ENCODE measurements at regions not wholly inside any gene's neighbourhood (a gene's known extent, or its start where the extent isn't known, plus 50 kb on each side); places are given as distances from the start of the nearest gene placed in this dataset.

DNA sequence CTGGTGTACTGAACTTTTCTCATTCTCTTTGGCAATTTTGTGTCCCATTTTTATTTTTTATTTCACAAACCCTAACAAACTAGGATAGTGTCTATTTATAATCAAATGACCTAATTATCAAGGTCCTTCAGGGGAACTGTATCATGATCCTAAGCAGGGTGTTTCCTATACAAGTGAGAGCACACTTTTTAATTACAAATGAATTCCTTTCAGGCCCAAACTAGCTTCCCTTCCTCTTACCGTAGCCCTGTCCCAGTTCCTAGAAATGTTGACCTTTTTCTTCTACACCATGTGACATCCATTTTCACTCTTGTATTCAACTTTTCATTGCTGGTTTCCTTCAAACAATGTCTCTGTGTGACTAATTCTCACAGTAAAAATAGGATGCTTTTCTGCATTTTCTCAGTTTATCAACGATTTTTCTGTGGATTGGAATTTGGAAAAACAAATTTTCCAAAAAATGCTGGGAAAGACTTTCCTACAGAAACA, 411.4 kb downstream of the CCDC91 start:
- DNase-seq: no peak

- DNase-seq: no peak
These were observed 412.5 kb downstream of the CCDC91 start for GRCh38 chr12:28602786-28603185.

- no peak for DNase-seq
These were observed 413.0 kb downstream of the CCDC91 start for GRCh38 chr12:28603239-28603638.

GRCh38 chr12:28603801-28604200, 413.5 kb downstream of the CCDC91 start:
- DNase-seq: no peak

DNA sequence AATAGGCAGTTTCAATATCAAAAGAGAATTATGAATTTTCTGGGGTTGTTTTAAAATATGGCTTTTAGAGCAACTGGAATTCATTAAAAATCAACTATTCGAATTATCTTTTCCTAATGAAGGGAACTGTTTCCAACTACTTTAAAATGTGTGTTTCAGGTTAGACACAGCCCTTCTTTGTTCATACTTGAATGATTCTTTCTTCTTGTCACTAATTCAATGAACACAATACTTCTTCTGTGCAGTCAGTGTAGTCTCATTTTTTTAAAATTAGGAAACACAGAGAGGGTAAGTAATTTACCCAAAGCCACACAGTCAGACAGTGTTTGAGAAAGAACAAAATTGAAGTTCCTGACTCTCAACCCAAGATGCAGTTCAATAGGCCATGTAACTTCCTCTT, 414.0 kb downstream of the CCDC91 start:
- DNase-seq: no peak

- no peak for DNase-seq
These were observed 416.8 kb downstream of the CCDC91 start for GRCh38 chr12:28606967-28607557.

GRCh38 chr12:28610401-28611114, 420.3 kb downstream of the CCDC91 start:
- DNase-seq: no peak

DNA sequence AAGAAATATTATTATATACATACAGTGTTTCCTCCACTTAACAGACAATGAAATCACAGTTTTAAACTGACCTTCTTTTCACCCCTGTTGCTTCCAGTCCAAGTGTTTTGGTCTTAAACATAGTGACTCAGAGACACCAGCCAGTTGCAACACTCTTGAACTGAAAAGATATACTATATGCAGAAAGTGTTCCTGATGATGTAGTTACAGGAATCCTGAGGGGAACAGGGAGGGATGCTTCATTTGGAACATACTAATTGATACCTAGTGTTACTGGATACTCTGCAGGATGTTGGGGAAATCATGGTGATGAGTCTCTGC, 420.8 kb downstream of the CCDC91 start:
- DNase-seq: no peak

DNA sequence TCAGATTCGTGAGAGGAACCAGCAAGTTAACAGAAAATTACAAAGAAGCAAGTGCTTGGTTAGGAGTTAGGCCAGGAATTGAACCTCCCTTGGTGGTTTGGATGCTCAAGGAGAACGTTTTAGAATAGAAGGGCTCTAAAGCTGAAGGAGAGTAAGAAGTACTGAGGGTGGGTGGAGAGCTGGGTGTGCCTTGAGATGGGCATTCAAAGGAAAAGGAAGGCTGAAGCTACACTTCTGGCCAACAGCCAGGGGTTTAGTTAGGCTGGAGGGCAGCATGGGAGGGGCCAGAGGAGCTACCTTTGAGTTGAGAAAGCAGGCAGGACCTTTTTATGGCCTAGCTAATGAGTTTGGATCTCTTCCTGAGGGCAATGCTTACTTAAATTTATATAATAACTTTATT, 421.2 kb downstream of the CCDC91 start:
- DNase-seq: no peak

DNA sequence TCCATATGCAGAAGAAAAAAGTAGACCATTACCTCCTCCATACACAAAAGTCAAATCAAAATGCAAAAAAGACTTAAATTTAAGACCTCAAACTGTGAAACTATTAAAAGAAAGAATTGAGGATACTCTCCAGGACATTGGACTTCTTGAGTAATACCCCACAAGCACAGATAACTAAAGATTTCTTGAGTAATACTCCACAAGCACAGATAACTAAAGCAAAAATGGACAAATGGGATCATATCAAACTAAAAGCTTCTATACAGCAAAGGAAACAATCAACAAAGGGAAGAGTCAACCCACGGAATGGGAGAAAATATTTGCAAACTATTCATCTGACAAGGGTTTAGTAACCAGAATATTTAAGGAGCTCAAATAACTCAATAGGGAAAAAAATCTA, 427.9 kb downstream of the CCDC91 start:
- no peak for DNase-seq

DNA sequence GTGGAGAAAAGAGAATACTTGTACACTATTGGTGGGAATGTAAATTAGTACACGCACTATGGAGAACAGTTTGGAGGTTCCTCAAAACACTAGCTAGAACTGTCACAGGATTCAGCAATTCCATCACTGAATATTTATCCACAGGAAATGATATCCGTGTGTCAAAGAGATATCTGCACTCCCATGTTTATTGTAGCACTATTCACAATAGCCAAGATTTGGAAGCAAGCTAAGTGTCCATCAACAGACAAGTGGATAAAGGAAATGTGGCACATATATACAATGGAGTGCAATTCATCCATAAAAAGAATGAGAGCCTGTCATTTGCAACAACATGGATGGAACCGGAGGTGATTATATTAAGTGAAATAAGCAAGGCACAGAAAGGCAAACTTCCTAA, 428.5 kb downstream of the CCDC91 start:
- DNase-seq: no peak

GRCh38 chr12:28620281-28620680, 430.0 kb downstream of the CCDC91 start:
- peak; percentile 10 for DNase-seq

- DNase-seq: no peak
These were observed 432.1 kb downstream of the CCDC91 start for GRCh38 chr12:28622406-28622805.

DNA sequence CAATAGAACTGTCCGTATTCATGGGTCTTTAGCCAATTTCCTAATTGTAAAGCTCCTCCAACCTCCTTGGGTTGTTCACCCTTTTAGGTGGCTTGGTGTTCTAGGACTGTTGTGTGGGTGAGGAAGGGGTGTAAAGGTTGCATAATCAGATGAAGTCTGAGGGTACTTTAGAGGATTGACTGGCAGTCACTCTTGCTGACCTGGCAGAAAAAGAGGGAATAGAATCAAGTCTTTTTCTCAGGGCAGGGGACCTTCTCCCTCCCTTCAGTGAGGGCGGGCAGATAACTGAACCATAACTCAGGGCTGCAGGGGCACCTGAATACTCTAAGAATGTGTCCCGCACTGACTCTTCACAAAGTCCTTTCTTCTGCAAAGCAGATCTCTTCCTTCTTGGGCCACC, 436.2 kb downstream of the CCDC91 start:
- no peak for DNase-seq

GRCh38 chr12:28629691-28630090, 439.4 kb downstream of the CCDC91 start:
- no peak for DNase-seq

GRCh38 chr12:28631831-28632230, 441.6 kb downstream of the CCDC91 start:
- no peak for DNase-seq

- DNase-seq: no peak
These were observed 450.3 kb downstream of the CCDC91 start for GRCh38 chr12:28640519-28640918.

- DNase-seq: no peak
These were observed 455.2 kb downstream of the CCDC91 start for GRCh38 chr12:28645436-28645835.

GRCh38 chr12:28645891-28646290, 455.6 kb downstream of the CCDC91 start:
- no peak for DNase-seq

DNA sequence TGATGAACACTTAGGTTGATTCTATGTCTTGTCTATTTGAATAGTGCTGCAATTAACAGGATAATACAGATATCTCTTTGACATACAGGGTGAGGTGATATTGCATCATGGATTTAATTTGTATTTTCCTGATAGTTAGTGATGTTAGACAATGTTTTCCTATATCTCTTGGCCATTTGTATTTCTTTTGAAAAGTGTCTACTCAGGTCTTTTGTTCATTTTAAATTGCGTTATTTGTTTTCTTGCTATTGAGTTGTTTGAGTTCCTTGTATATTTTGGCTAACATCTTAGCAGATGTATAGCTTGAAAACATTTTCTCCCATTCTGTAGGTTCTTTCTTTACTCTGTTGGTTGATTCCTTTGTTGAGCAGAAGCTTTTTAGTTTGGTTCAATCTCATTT, 460.6 kb downstream of the CCDC91 start:
- no peak for DNase-seq

GRCh38 chr12:28652239-28652638, 462.0 kb downstream of the CCDC91 start:
- no peak for DNase-seq

GRCh38 chr12:28681980-28682379, 467.1 kb upstream of the FAR2 start:
- DNase-seq: no peak

DNA sequence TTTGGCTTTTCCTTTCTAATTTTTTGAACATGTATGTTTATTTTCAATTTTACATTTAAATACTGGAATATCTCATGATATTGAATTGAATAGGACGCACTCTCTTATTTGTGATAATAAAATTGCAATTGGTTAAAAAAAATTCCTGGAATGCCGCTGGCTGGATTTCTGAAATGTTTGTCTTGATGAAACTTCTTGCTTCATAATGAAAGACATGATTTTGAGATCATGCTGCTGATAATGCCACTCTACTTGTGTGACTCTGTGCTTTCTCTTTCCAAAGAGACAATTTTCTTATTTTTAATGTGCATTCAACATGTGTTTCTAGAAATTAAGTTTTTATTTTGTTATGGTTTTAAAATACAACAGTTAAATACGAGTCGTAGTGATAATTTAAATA, 465.7 kb upstream of the FAR2 start:
- no peak for DNase-seq

DNA sequence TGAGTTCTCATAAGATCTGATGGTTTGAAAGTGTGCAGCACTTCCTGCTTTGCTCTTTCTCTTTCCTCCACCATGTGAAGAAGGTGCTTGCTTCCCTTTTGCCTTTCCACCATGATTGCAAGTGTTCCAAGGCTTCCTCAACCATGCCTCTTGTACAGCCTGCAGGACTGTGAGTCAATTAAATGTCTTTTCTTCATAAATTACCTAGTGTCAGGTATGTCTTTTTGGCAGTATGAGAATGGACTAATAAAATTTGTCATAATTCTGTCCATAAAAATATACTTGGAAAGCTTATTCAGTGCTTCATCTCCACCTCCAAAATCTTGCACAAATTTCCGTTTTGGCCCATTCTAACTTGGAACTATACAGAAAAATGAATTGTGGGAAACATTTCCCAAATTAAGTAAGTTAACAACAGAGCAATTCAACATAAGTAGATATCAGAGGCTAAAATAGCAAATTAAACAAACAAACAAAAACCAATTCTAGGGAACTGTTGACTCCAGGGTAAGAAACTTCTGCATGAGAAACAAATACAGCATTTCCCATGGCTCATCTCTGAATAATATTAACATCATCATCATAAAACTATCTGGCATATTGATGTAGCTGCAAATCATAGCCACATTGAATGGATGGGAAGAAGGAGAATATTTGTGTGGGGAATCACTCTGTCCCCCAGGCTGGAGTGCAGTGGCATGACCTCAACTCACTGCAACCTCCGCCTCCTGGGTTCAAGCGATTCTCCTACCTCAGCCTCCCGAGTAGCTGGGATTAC, 459.5 kb upstream of the FAR2 start:
- no peak for DNase-seq
